GM18508 (cell line): ENCODE measurements at regions not wholly inside any gene's neighbourhood (a gene's known extent, or its start where the extent isn't known, plus 50 kb on each side); places are given as distances from the start of the nearest gene placed in this dataset.

ENCODE experiments used
- ATAC-seq: cut with Tn5 transposase; IDR thresholded peaks from one replicate; pipeline ENCODE4 v1.9.1; 2021; ENCODE audit warnings: moderate number of reproducible peaks; ENCODE audit not compliant: insufficient read depth, unreplicated experiment

GRCh38 chr3:86738684-86739083 is 252.3 kb downstream of the VGLL3 start:
- ATAC-seq = no peak

DNA sequence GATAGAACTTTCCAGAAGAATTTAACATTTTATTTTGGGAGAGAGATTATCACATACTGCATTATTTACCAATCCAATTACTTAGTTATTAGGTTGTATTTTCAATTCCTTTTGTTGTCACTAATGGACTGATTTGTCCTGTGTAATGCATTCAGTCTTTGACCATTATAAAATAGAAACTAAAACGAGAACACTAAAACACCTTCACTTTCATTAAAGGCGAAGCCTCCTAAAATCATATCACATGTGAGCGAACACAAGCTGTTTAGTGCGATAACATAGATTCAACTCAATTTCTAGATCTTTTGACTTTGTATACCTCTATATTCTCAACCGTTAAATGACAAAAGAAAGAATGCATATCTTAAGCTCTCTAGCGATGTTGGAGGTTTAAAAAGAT is 253.4 kb downstream of the VGLL3 start:
- no peak for ATAC-seq

DNA sequence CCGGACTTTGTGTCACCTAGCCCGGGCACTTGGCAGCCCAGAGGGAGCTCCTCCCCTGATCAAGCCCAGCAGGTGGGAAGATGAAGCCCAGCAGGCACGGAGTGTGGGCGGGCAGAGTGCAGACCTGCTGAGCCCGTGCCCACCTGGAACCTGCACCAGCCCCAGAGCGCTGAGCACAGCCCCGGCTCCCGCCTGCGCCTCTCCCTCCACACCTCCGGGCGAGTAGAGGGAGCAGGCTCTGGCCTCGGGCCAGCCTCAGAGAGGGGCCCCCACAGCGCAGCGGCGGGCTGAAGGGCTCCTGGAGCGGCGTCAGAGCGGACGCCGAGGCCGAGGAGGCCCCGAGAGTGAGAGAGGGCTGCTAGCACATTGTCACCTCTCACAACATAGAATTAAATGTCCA is 257.7 kb downstream of the VGLL3 start:
- no peak for ATAC-seq

- no peak for ATAC-seq
These were observed 259.4 kb downstream of the VGLL3 start for GRCh38 chr3:86731501-86731901.

GRCh38 chr3:86723433-86723832 is 267.5 kb downstream of the VGLL3 start:
- ATAC-seq = no peak

GRCh38 chr3:86711634-86712033 is 279.3 kb downstream of the VGLL3 start:
- no peak for ATAC-seq

DNA sequence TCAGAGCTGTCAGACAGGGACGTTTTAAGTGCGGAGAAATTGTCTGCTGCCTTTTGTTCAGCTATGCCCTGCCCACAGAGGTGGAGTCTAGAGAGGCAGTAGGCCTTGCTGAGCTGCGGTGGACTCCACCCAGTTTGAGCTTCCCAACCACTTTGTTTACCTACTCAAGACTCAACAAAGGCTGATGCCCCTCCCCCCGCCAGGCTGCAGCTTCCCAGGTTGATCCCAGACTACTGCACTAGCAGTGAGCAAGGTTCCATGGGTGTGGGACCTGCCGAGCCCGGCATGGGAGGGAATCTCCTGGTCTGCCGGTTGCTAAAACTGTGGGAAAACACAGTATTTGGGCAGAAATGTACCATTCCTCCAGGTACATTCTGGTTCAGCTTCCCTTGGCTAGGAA is 282.1 kb downstream of the VGLL3 start:
- ATAC-seq = no peak

DNA sequence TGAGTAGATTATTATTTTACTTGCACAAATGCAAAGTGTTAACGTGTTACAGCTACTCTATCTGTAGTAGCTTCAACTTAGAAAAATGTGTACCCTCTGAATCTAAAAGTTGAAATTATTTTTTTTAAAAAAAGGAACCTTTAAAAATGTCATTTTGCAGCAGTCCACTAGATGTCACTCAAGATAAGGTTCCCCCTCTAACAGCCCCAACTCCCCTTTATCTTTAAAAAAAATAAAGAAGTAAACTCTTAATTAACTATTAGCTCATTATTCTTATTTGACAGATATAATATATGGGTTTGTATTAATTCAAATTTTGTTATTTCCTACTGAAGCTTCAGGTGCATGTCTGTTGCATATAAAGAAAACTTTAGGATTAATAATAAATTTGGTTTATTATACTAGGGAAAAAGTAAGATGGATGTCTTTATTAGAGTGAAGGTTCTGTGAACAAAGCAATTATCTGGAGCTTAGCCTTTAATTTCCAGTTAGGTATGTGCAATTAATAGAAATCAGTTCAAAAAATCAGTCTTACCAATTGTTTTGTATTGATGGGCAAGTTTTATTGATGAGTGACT is 288.5 kb downstream of the VGLL3 start:
- no peak for ATAC-seq

- ATAC-seq = no peak
These were observed 295.2 kb downstream of the VGLL3 start for GRCh38 chr3:86695752-86696151.

DNA sequence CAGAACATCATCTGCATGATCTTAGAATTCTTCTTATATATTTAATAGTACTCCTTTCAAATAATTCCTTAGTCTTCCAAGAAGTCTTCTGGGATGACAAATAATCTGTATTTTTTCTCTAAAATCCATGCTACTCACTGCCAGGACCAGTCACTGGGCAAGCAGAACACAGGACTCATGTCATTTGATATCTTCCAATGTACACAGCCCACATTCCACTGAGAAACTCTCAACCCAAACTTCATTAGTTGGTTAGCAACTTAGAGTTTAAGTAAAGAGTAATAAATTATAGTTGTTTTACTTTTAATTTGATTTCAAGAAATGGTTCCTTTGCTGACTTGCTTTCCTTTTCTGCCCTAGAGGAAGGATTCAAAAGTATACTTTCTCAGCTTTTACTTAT is 317.0 kb downstream of the VGLL3 start:
- ATAC-seq = no peak

DNA sequence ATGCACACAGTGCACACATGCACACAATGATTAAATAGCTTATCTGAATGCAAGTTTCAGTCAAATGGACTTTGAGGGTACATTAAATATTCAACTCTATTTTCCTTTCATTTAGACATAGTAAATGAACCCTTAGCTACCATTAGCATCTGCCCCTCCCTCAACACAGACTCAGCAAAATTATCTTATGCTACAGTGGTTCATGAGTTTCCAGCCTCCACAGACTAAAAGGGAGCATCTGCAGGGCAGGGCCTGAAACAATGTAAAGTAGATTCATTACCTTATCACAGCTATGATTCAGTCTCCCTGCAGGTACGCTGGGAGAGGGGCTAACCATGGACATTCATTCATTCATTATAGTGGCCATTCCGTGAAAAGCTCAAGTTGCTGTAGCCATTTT is 329.1 kb downstream of the VGLL3 start:
- no peak for ATAC-seq

DNA sequence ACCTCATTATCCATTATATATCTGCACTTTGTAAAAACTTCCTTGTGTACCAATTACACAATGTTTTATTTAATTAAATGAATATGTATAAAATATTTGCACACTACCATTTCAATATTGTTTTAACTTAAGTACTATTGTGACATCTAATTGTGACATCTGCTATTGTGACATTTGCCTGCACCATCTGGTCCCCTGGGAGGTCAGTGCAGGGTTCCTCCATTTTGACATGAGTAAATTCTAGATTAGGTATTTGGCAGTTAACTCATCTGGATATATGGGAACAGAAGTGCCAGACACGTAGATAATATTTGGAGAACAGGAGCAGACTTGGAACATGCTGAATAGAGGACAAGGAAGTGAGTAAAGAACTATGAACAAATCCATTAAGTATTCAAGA is 332.1 kb downstream of the VGLL3 start:
- ATAC-seq = no peak

DNA sequence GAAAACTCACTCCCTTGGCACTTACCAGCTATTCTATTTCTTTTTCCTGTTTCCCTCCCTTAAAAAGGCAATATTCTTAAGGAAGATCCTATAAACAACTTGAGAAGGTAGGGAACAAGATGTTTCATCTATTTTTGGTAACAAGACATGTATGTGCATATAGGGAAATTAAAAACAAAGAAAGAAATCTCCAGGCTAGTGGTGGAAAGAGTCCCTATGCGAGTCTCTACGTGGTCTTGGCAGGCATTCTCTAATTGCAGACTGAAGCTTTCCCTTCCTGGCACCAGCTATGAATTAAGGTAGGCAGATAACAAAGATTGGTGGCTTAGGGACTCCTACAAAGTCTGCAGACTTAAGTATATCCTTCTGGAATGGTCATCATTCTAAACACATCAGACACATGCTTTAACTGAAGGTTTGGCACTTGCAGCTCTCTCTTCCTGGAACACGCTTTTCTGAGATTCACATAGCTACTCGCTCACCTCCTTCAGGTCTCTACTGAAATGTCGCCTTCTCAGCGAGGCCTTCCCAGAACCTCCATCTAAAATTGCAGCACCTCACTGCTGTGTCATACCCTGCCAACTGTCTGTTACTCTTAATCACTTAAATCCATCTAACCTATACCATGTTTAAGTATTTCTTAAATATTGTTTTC is 336.0 kb downstream of the VGLL3 start:
- ATAC-seq = no peak

- ATAC-seq = no peak
These were observed 337.2 kb downstream of the VGLL3 start for GRCh38 chr3:86653661-86654205.

GRCh38 chr3:86648087-86648486 is 342.9 kb downstream of the VGLL3 start:
- no peak for ATAC-seq

GRCh38 chr3:86645756-86646155 is 345.2 kb downstream of the VGLL3 start:
- ATAC-seq = no peak

- ATAC-seq = no peak
These were observed 356.6 kb downstream of the VGLL3 start for GRCh38 chr3:86634361-86634760.

- no peak for ATAC-seq
These were observed 361.4 kb downstream of the VGLL3 start for GRCh38 chr3:86629511-86629910.

GRCh38 chr3:86624192-86624591 is 366.8 kb downstream of the VGLL3 start:
- no peak for ATAC-seq

GRCh38 chr3:86618706-86619105 is 372.2 kb downstream of the VGLL3 start:
- ATAC-seq = no peak

GRCh38 chr3:86605166-86605565 is 385.8 kb downstream of the VGLL3 start:
- no peak for ATAC-seq

GRCh38 chr3:86595696-86596095 is 395.3 kb downstream of the VGLL3 start:
- ATAC-seq = no peak
